Left hindlimb (tissue), 1 donor: ENCODE measurements at regions not wholly inside any gene's neighbourhood (a gene's known extent, or its start where the extent isn't known, plus 50 kb on each side); places are given as distances from the start of the nearest gene placed in this dataset.
A peak's percentile ranks its signal among the peaks of the same experiment; 100 is the strongest.

Experiments used
- DNase-seq: peaks from one replicate; pipeline ENCODE4 v3.0.0-alpha.2; 2018

DNA sequence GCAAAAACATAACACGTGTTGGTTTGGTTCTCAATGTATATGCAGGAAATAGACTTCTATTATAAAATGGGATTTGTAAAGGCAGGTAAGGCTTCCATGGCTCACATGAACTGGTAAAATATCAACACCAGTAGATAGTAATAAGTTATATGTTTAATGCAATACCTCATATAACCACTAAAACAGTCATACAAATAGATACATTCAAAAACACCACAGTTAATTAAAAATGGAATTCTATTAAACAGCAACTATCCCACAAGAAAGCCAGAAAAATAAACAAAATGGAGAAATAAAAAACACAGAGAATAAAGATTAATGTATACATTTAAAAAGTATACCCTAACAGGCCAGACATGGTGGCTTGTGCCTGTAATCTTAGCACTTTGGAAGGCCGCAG lies 243.8 kb upstream of the LRATD1 start:
- DNase-seq, result no peak

DNA sequence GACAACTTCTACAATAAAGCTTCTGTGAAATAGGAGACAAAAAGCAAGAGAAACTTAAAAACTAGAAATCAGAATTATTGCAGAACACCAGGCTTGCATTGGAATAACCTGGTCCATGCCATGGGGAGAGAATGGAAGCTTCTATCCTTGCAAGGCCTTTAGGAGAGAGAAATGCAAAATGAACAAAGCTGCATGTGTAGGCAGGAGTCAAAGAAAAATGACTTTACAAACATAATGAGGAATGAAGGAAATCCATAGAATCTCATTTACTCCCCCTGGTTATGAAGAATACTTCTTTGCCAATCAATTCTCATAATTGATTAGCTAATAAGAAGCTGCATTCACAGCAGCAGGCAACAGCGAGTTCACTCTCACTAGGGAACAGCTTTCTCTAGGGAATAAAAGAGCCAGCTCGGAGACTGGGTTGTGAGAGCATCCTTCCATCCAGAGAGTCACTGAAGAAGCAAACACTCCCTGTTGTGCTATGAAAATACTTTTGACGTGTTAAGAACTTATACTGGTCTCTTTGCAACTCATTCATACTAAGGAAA lies 235.9 kb upstream of the LRATD1 start:
- DNase-seq, result no peak

DNA sequence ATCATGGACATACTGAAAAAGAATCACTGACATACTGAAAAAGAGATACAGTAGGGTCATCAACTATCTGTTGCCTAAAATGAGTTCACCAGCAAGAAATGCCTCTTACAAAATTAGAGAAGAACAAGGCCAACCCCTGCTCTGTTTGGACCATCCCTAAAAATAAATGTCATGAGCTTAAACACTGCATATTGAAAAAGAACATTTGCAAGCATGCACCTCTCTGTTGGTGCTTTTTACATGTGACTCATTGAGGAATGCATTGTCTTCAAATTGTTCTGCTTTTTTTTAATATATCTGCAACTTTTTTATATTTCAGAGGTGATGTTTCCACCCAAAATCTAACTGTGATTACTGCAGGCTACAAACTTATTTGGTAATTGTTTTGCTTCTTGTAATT lies 233.9 kb upstream of the LRATD1 start:
- DNase-seq, result no peak

- no peak for DNase-seq
Observed at GRCh38 chr2:14401873-14402272, 230.6 kb upstream of the LRATD1 start.

DNA sequence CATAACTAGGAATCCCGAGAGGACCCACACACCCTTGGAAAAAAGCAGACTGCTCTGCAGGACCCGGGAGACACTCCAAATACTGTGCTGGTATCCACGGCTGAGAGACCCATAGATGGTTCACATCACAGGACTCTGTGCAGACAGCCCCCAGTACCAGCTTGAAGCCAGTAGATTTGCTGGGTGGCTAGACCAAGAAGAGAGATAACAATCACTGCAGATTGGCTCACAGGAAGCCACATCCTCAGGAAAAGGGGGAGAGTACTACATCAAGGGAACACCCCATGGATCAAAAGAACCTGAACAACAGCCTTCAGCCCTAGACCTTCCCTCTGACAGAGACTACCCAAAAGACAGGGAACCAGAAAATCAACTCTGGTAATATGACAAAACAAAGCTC lies 223.8 kb upstream of the LRATD1 start:
- no peak for DNase-seq

- no peak for DNase-seq
Observed at GRCh38 chr2:14417551-14417950, 215.0 kb upstream of the LRATD1 start.

GRCh38 chr2:14418115-14418514 lies 214.4 kb upstream of the LRATD1 start:
- DNase-seq, result no peak

- no peak for DNase-seq
Observed at GRCh38 chr2:14420851-14421250, 211.7 kb upstream of the LRATD1 start.

DNA sequence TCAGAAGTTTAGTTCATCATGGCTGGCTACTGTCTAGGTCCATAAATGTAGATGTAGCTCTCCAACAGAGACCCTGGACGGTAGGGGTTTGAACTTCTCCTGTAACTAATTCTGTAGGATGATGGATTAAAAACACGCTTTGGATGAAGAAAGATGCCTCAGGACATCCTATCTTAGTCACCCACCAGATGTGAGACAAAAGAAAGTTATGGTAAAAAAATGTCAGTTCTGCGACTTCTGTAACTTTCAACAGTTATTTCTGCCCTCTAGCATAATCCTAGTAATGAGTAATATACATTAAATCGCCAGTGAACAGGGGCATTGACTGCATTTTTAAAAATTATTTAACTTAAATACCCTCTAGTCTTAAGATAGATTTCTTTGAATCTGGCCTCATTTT lies 210.1 kb upstream of the LRATD1 start:
- no peak for DNase-seq

DNA sequence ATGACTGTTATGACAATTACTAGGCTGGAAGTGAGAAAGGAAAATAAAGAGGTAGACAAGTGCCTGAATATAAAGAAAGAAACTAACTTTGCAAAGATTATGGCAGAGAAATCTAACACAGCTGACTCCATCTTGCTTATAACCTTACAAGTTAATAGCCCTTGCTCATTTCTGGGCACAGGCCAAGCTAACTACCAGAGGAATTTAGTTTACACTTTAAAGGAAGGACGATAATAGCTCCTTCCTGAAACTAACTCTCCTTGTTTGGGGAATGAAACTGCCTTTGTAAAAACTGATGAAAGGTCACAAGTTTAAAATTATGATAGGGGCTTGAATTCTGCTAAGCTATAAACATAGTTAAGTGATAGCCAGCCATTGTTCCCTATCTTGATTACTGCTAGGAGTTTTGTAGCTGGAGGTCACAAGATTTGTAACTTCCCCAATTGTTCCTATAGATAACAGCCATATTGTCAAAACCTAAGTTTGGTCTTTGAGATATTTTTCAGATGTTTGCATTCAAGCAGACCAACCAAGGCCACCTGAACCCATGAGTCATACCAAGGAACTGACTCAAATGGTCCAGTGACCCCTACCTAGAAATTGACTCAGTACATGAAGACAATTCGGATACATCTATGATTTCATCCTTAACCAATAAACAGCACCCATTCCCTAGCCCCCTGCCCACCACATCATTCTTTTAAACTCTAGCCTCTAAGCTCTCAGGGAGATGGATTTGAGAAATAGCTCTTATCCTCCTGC lies 209.2 kb upstream of the LRATD1 start:
- DNase-seq, result no peak

- DNase-seq, result no peak
Observed at GRCh38 chr2:14424478-14425390, 207.8 kb upstream of the LRATD1 start.

GRCh38 chr2:14425869-14426268 lies 206.6 kb upstream of the LRATD1 start:
- DNase-seq, result no peak

GRCh38 chr2:14428056-14428455 lies 204.5 kb upstream of the LRATD1 start:
- DNase-seq, result peak; percentile 56

DNA sequence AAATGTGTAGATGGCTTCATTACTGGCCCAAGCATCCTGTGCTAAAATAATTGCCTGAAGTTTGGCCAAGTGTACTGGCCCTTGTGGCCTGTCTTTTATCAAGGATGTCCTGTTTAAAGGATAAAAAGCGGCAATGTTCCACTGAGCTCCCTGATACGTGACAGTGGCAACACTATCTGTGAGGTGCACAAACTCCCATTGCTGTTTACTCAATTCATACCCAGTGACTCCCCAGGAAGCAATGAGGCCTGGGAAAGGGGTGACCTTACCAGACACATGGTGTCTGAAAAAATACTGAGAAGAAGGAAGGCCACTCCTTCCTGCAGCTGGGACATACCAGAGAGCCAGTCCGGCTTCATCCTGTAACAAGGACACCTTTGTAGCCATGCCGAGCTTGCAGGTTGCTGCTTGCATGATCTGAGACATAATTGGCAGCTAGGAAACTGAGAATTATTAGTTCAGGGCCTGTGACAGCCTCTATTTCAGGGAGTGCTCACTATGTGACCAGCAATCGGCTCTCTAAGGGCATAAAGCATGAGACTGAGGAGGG lies 198.5 kb upstream of the LRATD1 start:
- no peak for DNase-seq

DNA sequence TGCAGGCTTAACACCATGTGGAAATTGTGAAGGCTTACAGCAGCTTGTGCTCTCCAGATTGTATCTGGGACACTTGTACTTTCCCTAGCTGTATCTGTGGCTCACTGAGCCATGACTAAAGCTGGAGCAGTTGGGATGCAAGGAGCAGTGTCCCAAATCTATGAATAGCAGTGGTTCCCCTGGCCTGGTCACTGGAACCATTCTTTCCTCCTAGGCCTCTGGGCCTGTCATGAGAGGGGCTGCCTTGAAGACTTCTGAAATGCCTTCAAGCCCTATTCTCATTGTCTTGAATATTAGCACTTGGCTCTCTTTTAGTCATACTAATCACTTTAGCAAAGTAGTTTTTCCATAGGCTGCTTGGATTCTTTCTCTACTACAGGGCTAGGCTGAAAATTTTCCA lies 186.8 kb upstream of the LRATD1 start:
- DNase-seq, result no peak

DNA sequence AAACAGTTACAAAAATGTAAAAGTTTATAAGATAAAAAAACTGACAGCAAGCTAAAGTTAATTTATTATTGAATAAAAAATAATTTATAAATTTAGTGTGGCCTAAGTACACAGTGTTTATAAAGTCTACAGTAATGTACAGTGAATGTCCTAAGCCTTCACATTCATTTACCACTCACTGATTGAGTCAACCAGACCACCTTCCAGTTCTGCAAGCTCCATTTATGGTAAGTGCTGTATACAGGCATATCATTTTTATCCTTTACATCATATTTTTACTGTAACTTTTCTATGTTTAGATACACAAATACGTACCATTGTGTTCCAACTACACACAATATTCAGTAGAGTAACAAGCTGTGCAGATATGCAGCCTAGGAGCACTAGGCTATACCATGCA lies 184.2 kb upstream of the LRATD1 start:
- DNase-seq, result no peak

- DNase-seq, result no peak
Observed at GRCh38 chr2:14451312-14451711, 181.2 kb upstream of the LRATD1 start.

- DNase-seq, result no peak
Observed at GRCh38 chr2:14454202-14454601, 178.3 kb upstream of the LRATD1 start.

- no peak for DNase-seq
Observed at GRCh38 chr2:14459786-14460325, 172.7 kb upstream of the LRATD1 start.

DNA sequence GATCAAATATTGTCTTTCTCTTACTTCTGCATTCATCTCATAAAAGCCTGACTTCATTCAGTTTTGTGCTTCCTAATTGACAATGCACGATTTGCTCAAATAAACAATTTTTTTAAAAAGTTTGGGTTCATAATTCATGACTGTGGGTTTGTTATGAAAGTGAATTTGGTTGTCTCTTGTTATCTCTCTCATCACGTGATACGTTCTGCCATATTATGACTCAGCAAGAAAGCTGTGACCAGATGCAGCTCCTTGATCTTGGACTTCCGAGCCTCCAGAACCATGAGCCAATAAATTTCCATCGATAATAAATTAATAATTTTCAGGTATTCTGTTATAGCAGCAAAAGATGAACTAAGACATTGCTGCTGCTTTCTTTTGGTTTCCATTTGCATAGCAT lies 156.5 kb upstream of the LRATD1 start:
- DNase-seq, result no peak

DNA sequence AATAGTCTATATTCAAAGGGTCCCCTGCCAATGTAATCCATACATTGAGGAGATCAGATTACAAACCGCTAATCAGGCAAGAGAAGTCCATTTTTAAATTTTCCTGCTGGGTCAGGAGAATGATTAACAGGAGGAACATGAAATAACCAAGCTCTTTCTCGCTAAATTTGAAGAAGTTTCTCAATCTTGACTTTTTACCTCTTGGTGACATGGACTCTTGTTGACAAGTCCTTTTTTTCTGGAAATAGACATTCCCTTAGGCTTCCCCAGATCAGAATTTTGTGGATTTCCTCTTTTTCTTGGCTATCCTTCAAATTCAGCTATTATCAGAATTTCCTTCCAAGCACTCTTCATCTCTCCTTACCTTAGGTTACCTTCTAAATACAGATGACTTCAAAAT lies 153.0 kb upstream of the LRATD1 start:
- no peak for DNase-seq

- DNase-seq, result no peak
Observed at GRCh38 chr2:14480120-14480519, 152.4 kb upstream of the LRATD1 start.

DNA sequence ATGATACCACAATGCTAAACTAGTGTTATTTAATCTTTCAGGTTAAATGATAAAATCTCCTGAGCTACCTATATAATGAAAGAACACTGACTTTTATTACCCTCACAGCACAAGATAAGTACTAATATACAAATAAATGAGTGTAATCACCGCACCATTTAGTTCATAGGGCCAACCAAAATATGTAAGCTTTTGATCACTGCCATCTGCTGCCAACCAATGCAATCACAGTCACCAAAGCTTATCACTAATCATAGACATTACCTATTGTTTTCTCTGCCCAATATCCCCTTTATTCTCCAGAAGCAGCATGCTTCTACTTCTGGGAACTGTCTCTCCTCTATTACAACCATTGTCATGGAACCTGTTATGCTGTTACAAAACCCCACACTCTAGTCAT lies 151.6 kb upstream of the LRATD1 start:
- no peak for DNase-seq
